Subcutaneous abdominal adipose tissue (tissue), 5 donors: ENCODE measurements at regions not wholly inside any gene's neighbourhood (a gene's known extent, or its start where the extent isn't known, plus 50 kb on each side); places are given as distances from the start of the nearest gene placed in this dataset.

Experiments used
- H3K27ac ChIP-seq: one replicate; pipeline ENCODE4 v1.7.0; 2013; ENCODE audit warnings: low read depth, mild to moderate bottlenecking, inconsistent platforms, low read length, moderate library complexity
- H3K27me3 ChIP-seq, 5 donors: one replicate each; pipeline ENCODE4 v1.7.0; 2013; ENCODE audit warnings: low read length in 5 of 5, inconsistent platforms in 1 of 5; ENCODE audit not compliant: control insufficient read depth in 5 of 5, insufficient read depth in 4 of 5
- H3K36me3 ChIP-seq, 5 donors: one replicate each; pipeline ENCODE4 v1.7.0; 2013; ENCODE audit warnings: low read length in 5 of 5; ENCODE audit not compliant: control insufficient read depth in 5 of 5, insufficient read depth in 5 of 5
- H3K4me1 ChIP-seq, 5 donors: one replicate each; pipeline ENCODE4 v1.7.0; 2013; ENCODE audit warnings: low read length in 5 of 5, mild to moderate bottlenecking in 3 of 5, moderate library complexity in 1 of 5; ENCODE audit not compliant: control insufficient read depth in 5 of 5, insufficient read depth in 5 of 5
- H3K4me3 ChIP-seq, 5 donors: one replicate each; pipeline ENCODE4 v1.7.0; 2013; ENCODE audit warnings: low read length in 5 of 5, low read depth in 1 of 5
- H3K9ac ChIP-seq, 5 donors: one replicate each; pipeline ENCODE4 v1.7.0; 2013; ENCODE audit warnings: low read length in 5 of 5, mild to moderate bottlenecking in 4 of 5, moderate library complexity in 3 of 5
- H3K9me3 ChIP-seq, 5 donors: one replicate each; pipeline ENCODE4 v1.7.0; 2013; ENCODE audit warnings: low read length in 5 of 5; ENCODE audit not compliant: control insufficient read depth in 5 of 5
- donor health status: healthy.
- donor health status: healthy.
- donor health status: healthy.
- donor health status: healthy.
- donor health status: healthy.

DNA sequence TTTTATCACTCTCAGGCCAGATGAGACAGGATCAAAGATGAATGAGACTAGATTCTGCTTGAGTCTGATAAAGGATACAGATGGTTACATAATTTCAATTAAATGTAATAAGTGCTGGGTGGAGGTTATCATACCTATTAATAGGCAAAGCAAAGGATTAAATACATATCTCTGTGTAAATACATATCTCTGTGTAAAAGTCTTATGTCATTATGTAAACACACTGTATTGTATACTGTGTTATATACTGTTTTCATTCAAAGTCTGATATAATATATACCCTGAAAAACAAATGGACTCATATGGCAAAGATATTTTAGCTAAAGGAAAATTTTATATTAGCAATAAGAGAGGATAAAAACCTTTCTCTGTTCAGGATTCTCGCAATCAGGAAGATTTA, 605.8 kb upstream of the PTGER4 start:
- H3K27me3 ChIP-seq: no peaks in the 10 kb centered on the region
- H3K9ac ChIP-seq: no peak overlapping the region
- no peaks in the 10 kb centered on the region for H3K4me1 ChIP-seq
- H3K36me3 ChIP-seq: no peaks in the 10 kb centered on the region
- no peak overlapping the region for H3K27ac ChIP-seq
- H3K4me3 ChIP-seq: no peak overlapping the region
- H3K9me3 ChIP-seq: no peaks in the 10 kb centered on the region

DNA sequence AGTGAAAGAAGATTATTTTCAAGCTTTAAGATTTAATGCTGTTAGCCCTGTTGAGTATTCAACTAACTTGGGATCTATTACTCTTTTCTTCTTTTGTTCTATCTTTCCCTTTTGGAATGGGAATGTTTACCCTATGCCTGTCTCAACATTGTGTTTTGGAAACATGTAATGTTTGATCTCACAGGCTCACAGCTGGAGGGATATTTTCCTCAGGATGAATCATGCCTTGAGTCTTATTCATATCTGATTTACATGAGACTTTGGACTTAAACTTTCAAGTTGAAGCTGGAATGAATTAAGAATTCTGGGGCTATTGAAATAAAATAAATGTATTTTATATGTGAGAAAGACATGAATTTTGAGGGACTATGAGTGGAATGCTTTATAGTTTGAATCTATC, 607.8 kb upstream of the PTGER4 start:
- Histone ChIP-seq H3K36me3 (no peaks in the 10 kb centered on the region), H3K27ac (no peak overlapping the region), H3K4me3 (no peak overlapping the region), H3K9ac (no peak overlapping the region), H3K4me1 (no peaks in the 10 kb centered on the region), H3K27me3 (no peaks in the 10 kb centered on the region), H3K9me3 (no peaks in the 10 kb centered on the region)

DNA sequence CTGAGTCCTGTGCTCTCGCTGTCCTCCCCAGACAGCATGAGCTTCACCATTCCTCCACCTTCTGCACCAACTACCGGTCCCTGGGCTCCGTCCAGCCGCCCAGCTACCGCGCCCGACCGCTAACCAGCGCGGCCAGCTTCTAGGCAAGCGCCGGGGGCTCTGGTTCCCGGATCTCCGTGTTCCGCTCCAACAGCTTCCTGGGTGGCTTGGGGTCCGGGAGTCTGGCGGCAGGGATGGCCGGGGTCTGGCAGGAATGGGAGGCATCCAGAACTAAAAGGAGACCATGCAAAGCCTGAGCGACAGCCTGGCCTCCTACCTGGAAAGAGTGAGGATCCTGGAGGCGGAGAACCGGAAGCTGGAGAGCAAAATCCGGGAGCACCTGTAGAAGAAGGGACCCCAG, 613.1 kb upstream of the PTGER4 start:
- no peak overlapping the region for H3K9ac ChIP-seq
- no peaks in the 10 kb centered on the region for H3K27me3 ChIP-seq
- H3K4me1 ChIP-seq: no peaks in the 10 kb centered on the region
- no peak overlapping the region for H3K4me3 ChIP-seq
- no peaks in the 10 kb centered on the region for H3K9me3 ChIP-seq
- no peaks in the 10 kb centered on the region for H3K36me3 ChIP-seq
- H3K27ac ChIP-seq: no peak overlapping the region

DNA sequence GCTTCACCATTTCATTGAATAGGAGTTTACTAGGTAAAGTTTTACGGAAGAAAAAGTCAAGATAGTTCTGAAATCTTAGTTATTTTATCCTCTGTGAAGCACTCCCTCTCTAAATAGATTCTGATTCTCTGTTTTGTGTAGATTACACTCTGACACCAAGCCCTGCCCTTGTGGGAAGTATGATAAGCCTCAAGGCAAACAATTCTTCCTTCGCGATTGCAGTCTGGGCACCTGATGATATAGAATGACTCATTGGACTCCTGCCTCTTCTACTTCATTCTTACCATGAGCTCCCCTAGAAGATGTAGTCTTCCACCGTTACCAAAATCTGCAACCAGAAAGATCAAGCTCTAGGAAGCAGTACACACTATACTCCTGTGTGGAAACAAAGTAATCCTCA, 626.9 kb upstream of the PTGER4 start:
- Histone ChIP-seq H3K27ac (no peak overlapping the region), H3K4me1 (peaks cover 0 to 3% (median 0%) of the 10 kb centered on the region in 5 donors)

DNA sequence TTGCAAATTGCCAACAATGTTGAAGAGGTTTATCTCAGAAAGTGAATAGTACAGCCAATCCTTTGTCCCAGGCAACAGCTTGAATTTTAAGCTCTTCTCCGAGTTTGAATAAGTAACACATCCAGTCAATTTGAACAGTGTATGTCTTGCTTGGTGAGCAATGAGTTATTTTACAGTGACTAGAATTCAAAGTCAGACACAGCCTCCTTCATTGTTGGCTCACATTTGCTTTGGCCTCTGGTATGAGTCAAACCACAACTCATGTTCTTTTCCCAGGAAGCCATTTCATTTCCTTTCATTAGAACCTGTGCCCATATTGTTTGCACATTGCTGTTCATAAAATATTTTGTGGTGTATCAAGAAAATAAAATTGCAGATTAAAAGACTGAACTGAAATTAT, 622.0 kb upstream of the DAB2 start:
- H3K27ac ChIP-seq: no peak overlapping the region
- no peaks in the 10 kb centered on the region for H3K9me3 ChIP-seq
- no peak overlapping the region for H3K4me3 ChIP-seq
- H3K4me1 ChIP-seq: no peaks in the 10 kb centered on the region
- H3K36me3 ChIP-seq: no peaks in the 10 kb centered on the region
- H3K9ac ChIP-seq: no peak overlapping the region
- no peaks in the 10 kb centered on the region for H3K27me3 ChIP-seq

More for the DNA sequence above, 626.9 kb upstream of the PTGER4 start:
- Histone ChIP-seq H3K36me3 (no peaks in the 10 kb centered on the region), H3K9me3 (no peaks in the 10 kb centered on the region), H3K27me3 (no peaks in the 10 kb centered on the region), H3K4me3 (no peak overlapping the region), H3K9ac (no peak overlapping the region)

DNA sequence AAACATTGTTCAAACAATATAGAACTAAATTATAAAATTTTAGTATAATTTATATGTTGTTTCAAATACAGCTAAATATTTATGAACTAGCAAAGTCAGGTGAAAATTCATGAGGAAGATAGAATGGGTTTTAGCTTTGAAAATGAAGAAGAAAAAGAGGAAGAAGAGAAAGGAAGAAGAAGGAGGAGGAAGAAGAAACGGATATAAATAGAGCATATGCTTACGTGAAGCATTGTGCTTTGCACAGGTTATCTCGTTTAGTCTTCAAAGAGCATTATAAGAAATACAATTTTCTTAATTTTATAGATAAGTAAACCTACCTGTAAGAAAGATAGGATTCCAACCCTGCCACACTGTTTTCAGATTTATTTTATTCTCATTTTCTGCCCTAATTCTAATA, 620.6 kb upstream of the DAB2 start:
- Histone ChIP-seq H3K4me1 (no peaks in the 10 kb centered on the region), H3K36me3 (no peaks in the 10 kb centered on the region), H3K27me3 (no peaks in the 10 kb centered on the region), H3K9me3 (no peaks in the 10 kb centered on the region), H3K4me3 (no peak overlapping the region), H3K27ac (no peak overlapping the region), H3K9ac (no peak overlapping the region)

DNA sequence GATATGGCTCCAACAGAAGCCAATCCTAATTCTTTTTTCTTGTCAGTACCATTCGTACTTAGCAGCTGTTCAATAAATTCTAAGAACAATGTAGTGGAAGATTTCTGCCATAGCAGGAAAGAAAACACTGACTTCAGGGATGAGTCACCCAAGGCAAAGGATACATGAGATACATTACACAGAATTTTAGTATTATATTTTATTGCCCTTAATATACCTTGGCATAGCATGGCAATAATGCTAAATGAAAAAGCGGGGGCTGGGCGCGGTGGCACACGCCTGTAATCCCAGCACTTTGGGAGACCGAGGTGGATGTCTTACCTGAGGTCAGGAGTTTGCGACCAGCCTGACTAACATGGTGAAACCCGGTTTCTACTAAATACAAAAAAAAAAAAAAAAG, 619.1 kb upstream of the DAB2 start:
- H3K27me3 ChIP-seq: no peaks in the 10 kb centered on the region
- no peaks in the 10 kb centered on the region for H3K4me1 ChIP-seq
- H3K9ac ChIP-seq: no peak overlapping the region
- no peaks in the 10 kb centered on the region for H3K9me3 ChIP-seq
- H3K27ac ChIP-seq: no peak overlapping the region
- H3K4me3 ChIP-seq: no peak overlapping the region
- no peaks in the 10 kb centered on the region for H3K36me3 ChIP-seq

DNA sequence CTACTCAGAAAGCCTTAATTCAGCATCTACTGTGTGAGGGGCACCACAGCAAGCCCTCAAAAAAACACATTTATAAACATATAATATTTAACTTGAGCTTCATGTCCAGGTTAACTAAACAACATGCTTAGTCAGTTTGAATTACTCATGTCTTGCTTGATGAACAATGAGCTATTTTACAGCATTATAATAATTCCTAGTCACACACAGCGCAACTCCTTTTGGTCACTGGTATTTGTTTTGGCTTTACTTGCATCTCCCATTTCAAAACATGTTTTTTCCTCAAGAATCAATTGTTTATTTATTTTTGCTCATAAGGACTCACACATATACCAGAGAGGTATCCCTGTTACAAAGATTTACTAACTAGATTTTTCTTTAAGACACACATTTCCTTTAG, 616.7 kb upstream of the DAB2 start:
- Histone ChIP-seq H3K4me1 (no peaks in the 10 kb centered on the region), H3K9ac (no peak overlapping the region), H3K27me3 (no peaks in the 10 kb centered on the region), H3K4me3 (no peak overlapping the region), H3K27ac (no peak overlapping the region), H3K9me3 (no peaks in the 10 kb centered on the region), H3K36me3 (no peaks in the 10 kb centered on the region)

DNA sequence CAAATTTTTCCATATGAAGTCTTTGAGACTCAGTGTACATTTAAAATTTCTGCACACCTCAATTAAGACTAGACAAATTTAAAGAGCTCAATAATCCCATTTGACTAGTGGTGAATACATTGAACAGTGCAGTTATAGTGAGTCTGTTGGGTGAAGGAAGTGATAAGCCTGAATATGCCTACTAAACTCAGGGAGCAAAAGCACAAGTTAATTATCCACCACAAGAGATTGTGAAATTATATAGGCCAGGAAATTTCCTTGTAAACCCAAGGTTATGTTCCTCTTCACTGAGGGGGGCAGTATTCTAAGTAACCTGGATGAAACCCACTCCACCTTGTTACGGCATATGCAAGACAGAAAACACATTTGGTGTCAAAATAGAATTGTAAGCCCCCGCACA, 612.9 kb upstream of the DAB2 start:
- H3K9ac ChIP-seq: no peak overlapping the region
- H3K27ac ChIP-seq: no peak overlapping the region
- H3K36me3 ChIP-seq: no peaks in the 10 kb centered on the region
- peaks cover 0 to 14% (median 0%) of the 10 kb centered on the region in 5 donors for H3K4me1 ChIP-seq
- H3K4me3 ChIP-seq: no peak overlapping the region
- no peaks in the 10 kb centered on the region for H3K27me3 ChIP-seq
- no peaks in the 10 kb centered on the region for H3K9me3 ChIP-seq

DNA sequence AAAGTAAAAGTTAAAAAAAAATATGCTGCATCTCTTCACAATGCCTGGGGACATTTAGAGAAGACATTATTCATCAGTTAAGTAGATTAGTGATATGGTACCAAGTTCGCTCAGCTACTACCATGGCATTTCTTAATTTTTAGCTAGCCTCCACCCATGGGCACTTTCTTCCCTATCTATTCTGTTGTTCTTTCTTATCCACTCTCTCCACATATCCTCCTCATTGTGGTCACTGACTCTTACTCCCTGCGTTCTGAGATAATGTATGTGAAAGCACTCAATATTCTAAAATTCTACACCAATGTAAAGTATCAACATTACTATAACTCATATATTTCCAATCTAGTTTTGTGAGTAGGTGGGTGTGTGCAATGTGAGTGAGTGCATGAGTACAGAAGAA, 609.7 kb upstream of the DAB2 start:
- no peaks in the 10 kb centered on the region for H3K9me3 ChIP-seq
- H3K27ac ChIP-seq: no peak overlapping the region
- peaks cover 0 to 23% (median 8%) of the 10 kb centered on the region in 5 donors for H3K4me1 ChIP-seq
- H3K36me3 ChIP-seq: no peaks in the 10 kb centered on the region
- no peak overlapping the region for H3K4me3 ChIP-seq
- no peaks in the 10 kb centered on the region for H3K27me3 ChIP-seq
- H3K9ac ChIP-seq: no peak overlapping the region

DNA sequence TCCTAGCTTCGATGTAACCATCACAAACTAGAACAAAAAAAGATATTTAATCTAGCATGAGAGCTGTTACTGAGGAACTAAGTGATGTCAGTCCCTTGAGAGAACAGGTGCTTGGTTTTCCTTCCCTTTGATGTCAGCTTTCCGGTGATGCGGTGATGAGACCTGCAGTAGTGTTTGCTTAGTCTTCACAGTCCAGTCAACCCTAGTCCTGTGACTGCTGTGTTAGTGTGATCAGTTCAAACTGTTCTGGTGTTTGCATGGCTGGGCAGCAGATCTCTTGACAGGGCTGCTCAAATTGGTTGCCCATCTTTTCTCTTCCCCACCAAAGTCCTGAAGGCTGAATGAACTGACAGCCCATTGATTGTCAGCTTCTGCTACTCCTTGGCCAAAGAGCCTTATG, 608.6 kb upstream of the DAB2 start:
- H3K27ac ChIP-seq: no peak overlapping the region
- no peaks in the 10 kb centered on the region for H3K9me3 ChIP-seq
- no peaks in the 10 kb centered on the region for H3K27me3 ChIP-seq
- no peak overlapping the region for H3K4me3 ChIP-seq
- H3K4me1 ChIP-seq: peaks cover 0 to 26% (median 15%) of the 10 kb centered on the region in 5 donors
- no peaks in the 10 kb centered on the region for H3K36me3 ChIP-seq
- no peak overlapping the region for H3K9ac ChIP-seq
